B cell (primary cell): ENCODE measurements at regions not wholly inside any gene's neighbourhood (a gene's known extent, or its start where the extent isn't known, plus 50 kb on each side); places are given as distances from the start of the nearest gene placed in this dataset.

Experiments used
- EZH2 ChIP-seq: IDR thresholded peaks from 2 replicates; pipeline ENCODE4 v1.6.1; 2012; ENCODE audit warnings: borderline replicate concordance, low read depth, mild to moderate bottlenecking, moderate library complexity, low read length; ENCODE audit not compliant: insufficient read depth, poor library complexity, severe bottlenecking
- TF ChIP-seq, protein P1 (sequence below): fragments of 200-600 bp; IDR thresholded peaks from one replicate; pipeline ENCODE4 v1.8.0; 2022; ENCODE audit warnings: antibody characterized with exemption, mild to moderate bottlenecking

DNA sequence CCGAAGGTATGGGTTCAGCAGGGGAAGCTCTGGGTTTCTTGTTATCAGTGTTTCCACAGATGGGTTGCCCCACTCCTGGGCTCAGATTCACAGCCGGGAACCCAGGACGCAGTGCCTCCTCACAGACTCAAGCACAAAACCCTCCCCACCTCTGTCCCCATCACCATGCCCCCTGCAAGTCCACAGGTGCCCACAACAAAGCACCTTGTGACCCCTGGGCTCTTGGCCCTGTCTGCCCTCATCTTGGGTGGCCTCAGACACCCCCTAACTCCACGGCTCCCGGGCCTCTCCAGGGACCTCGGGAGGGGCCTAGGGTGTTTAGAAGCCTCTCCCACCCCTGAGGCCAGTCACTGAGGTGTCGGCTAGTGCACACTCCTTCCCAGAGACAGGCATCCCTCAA is 231.7 kb downstream of the TUBA3C start:
- TF ChIP-seq EZH2 = no peak
- TF ChIP-seq, protein P1, sequence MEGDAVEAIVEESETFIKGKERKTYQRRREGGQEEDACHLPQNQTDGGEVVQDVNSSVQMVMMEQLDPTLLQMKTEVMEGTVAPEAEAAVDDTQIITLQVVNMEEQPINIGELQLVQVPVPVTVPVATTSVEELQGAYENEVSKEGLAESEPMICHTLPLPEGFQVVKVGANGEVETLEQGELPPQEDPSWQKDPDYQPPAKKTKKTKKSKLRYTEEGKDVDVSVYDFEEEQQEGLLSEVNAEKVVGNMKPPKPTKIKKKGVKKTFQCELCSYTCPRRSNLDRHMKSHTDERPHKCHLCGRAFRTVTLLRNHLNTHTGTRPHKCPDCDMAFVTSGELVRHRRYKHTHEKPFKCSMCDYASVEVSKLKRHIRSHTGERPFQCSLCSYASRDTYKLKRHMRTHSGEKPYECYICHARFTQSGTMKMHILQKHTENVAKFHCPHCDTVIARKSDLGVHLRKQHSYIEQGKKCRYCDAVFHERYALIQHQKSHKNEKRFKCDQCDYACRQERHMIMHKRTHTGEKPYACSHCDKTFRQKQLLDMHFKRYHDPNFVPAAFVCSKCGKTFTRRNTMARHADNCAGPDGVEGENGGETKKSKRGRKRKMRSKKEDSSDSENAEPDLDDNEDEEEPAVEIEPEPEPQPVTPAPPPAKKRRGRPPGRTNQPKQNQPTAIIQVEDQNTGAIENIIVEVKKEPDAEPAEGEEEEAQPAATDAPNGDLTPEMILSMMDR = no peak
